K562 (cell line): ENCODE measurements at regions not wholly inside any gene's neighbourhood (a gene's known extent, or its start where the extent isn't known, plus 50 kb on each side); places are given as distances from the start of the nearest gene placed in this dataset.

ENCODE experiments used
- EP300 ChIP-seq: IDR thresholded peaks from 2 replicates; pipeline ENCODE4 v1.6.1; 2012; ENCODE audit warnings: low read length, improper control_type of control experiment
- FOXK2 ChIP-seq, 2 experiments: fragments of 450-650 bp; IDR thresholded peaks in 1 of 2; conservative IDR thresholded peaks in 1 of 2; 2 replicates each; pipeline ENCODE4 v1.6.1; 2016; ENCODE audit warnings: low read depth in 2 of 2, mild to moderate bottlenecking in 1 of 2
- FOXM1 ChIP-seq, 2 experiments: fragments of 450-650 bp in 1 of 2; sonication (generic) in 1 of 2; formaldehyde crosslinking in 1 of 2; IDR thresholded peaks; 2 replicates each; pipeline versions ENCODE4 v1.6.1 to v1.9.0; 2017 to 2022; ENCODE audit warnings: low read depth in 2 of 2, mild to moderate bottlenecking in 2 of 2, missing genetic modification reagents in 1 of 2, moderate library complexity in 1 of 2
- FOXP1 ChIP-seq: sonication (generic); formaldehyde crosslinking; IDR thresholded peaks from 2 replicates; pipeline ENCODE4 v1.8.0; 2022; ENCODE audit warnings: mild to moderate bottlenecking, missing genetic modification reagents
- KAT7 ChIP-seq: sonication (generic); formaldehyde crosslinking; IDR thresholded peaks from 2 replicates; pipeline ENCODE4 v1.8.0; 2022; ENCODE audit warnings: missing genetic modification reagents, mild to moderate bottlenecking, borderline replicate concordance
- OTX1 ChIP-seq: fragments of 450-650 bp; formaldehyde crosslinking; IDR thresholded peaks from 2 replicates; pipeline ENCODE4 v1.4.0; 2022; ENCODE audit warnings: mild to moderate bottlenecking
- ZNF274 ChIP-seq: IDR thresholded peaks from 2 replicates; pipeline ENCODE4 v1.6.1; 2011; ENCODE audit warnings: low read depth, mild to moderate bottlenecking, low read length, moderate library complexity, borderline replicate concordance
- TF ChIP-seq, protein P1 (sequence below): sonication (generic); formaldehyde crosslinking; IDR thresholded peaks from 2 replicates; pipeline ENCODE4 v1.5.0; 2020; ENCODE audit warnings: missing genetic modification reagents
- TF ChIP-seq, protein P2 (sequence below), 3 experiments: IDR thresholded peaks in 2 of 3; conservative IDR thresholded peaks in 1 of 3; 2 replicates each; pipeline ENCODE4 v1.5.1; 2011 to 2012; ENCODE audit warnings: low read length in 3 of 3, mild to moderate bottlenecking in 3 of 3, control low read depth in 2 of 3, improper control_type of control experiment in 1 of 3, inconsistent platforms in 1 of 3, low read depth in 1 of 3, mixed read lengths in 1 of 3, moderate library complexity in 1 of 3; ENCODE audit not compliant: insufficient read depth in 2 of 3

DNA sequence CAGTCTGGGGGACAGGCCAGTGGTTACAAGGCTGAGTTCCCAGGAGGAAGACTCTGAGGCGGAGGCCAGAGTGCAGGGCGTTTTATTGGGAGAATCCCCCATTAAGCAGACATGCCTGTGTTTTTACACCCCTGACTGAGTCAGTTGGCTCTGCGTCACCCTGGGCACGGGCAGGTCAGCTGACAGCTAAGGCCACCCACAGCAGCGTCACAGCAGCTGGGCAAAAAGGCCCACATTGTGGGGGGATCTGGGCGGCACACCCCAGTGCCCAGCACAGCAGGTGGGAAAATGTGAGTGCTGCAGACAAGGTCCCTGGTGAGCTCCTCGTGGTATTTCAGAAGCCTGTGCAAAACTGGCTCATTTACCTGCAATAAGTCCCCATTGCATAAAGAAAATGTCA lies 184.7 kb downstream of the AACS start:
- TF ChIP-seq, protein P1, sequence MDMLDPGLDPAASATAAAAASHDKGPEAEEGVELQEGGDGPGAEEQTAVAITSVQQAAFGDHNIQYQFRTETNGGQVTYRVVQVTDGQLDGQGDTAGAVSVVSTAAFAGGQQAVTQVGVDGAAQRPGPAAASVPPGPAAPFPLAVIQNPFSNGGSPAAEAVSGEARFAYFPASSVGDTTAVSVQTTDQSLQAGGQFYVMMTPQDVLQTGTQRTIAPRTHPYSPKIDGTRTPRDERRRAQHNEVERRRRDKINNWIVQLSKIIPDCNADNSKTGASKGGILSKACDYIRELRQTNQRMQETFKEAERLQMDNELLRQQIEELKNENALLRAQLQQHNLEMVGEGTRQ (CRISPR knock-in tag), result no peak
- TF ChIP-seq KAT7 (no peak), OTX1 (CRISPR knock-in tag) (no peak), FOXM1 (IDR thresholded peaks at IDR 0.05; ENCODE audit: low read depth) (no peak), FOXM1 (CRISPR knock-in tag; IDR thresholded peaks at IDR 0.05; ENCODE audit: low read depth) (no peak), FOXP1 (no peak), FOXK2 (conservative IDR thresholded peaks at IDR 0.05 in 1 of 2, IDR thresholded peaks at IDR 0.05 in 1 of 2; ENCODE audit: low read depth in 2 of 2) (no peak), EP300 (no peak), ZNF274 (no peak)
- TF ChIP-seq, protein P2, sequence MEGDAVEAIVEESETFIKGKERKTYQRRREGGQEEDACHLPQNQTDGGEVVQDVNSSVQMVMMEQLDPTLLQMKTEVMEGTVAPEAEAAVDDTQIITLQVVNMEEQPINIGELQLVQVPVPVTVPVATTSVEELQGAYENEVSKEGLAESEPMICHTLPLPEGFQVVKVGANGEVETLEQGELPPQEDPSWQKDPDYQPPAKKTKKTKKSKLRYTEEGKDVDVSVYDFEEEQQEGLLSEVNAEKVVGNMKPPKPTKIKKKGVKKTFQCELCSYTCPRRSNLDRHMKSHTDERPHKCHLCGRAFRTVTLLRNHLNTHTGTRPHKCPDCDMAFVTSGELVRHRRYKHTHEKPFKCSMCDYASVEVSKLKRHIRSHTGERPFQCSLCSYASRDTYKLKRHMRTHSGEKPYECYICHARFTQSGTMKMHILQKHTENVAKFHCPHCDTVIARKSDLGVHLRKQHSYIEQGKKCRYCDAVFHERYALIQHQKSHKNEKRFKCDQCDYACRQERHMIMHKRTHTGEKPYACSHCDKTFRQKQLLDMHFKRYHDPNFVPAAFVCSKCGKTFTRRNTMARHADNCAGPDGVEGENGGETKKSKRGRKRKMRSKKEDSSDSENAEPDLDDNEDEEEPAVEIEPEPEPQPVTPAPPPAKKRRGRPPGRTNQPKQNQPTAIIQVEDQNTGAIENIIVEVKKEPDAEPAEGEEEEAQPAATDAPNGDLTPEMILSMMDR (IDR thresholded peaks at IDR 0.05 in 2 of 3, conservative IDR thresholded peaks at IDR 0.05 in 1 of 3; ENCODE audit: insufficient read depth in 2 of 3, low read depth in 1 of 3, low read length in 3 of 3), result no peak
